GM18907 (cell line): ENCODE measurements at regions not wholly inside any gene's neighbourhood (a gene's known extent, or its start where the extent isn't known, plus 50 kb on each side); places are given as distances from the start of the nearest gene placed in this dataset.

ENCODE experiments used
- ATAC-seq: cut with Tn5 transposase; IDR thresholded peaks from one replicate; pipeline ENCODE4 v1.9.1; 2021; ENCODE audit warnings: mild to moderate bottlenecking, moderate library complexity; ENCODE audit not compliant: unreplicated experiment

DNA sequence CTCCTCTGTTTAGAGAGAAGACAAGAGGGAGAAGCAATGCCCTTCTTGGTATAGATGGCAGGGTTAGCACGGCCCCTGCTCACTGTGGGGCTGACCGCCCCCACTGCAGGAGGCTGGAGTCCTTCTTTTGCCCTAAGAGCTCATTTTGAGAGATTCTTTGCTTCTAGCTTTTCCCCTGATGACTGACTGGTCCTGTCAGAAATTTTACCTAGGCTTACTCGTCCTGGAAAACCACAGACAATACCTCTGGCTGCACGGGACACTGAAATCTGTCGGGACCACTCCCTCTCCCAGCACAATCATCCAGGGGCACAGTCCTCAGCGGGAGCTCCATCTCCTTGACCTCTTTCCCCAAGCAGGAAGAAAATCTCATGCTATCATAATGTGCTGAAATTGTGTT, 143.0 kb upstream of the RGMA start:
- ATAC-seq, result no peak

DNA sequence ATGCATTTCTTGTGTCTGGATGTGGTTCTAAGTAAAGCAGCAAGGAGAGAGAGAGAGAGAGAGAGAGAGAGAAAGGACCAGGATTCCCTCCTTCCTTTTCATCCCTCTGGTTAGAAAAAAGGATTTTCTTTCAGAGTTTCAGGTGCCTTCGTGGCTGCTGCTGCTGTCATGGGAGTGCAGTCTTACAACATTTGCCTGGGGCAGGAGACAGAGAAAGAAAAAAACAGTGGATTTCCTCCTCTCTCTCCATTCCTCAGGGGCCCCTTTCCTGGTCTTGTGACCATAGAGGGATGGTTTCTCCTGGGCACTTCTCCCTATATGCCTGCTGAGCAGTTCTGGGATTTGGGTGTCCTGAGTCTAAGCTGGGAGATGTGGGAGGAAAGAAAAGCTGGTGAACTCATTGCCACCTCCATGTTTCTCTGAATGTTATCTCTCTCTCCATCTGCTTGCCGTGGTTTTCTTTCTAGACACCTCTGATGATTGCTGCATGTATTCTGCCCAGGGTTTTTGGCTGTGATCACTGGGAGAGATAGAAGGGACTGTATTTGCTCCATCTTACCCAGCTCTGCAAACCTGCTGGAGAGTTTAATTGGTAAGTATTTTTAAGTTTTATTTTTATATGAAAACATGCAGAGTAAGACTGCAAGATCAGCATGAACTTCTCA, 142.4 kb upstream of the RGMA start:
- no peak for ATAC-seq

DNA sequence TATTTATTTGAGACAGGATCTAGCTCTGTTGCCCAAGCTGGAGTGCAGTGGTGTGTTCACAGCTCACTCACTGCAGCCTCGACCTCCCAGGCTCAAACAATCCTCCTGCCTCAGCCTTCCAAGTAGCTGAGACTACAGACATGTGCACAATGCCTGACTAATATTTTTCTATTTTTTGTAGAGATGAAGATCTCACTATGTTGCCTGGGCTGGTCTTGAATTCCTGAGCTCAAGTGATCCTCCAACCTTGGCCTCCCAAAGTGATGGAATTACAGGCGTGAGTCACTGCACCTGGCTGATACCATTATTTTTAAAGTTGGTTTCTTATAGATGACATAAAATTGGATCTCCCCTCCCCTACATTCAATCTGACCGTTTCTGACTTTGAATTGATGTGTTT, 139.5 kb upstream of the RGMA start:
- no peak for ATAC-seq

DNA sequence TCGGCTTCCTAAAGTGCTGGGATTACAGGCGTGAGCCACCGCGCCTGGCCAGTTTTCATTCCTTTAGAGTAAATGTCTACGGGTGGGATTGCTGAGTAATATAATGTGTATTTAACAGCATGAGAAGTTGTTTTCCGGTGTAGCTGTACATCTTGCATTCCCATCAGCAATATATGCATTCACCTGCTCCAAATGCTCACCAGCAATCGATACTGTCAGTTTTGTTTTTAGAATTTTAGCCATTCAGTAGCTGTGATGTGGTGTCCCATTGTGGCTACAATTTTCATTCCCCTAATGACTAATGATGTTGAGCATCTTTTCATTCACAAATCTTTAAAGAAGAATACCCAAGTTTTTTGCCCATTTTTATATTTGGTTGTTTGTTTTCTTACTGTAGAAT, 134.8 kb upstream of the RGMA start:
- ATAC-seq, result no peak

DNA sequence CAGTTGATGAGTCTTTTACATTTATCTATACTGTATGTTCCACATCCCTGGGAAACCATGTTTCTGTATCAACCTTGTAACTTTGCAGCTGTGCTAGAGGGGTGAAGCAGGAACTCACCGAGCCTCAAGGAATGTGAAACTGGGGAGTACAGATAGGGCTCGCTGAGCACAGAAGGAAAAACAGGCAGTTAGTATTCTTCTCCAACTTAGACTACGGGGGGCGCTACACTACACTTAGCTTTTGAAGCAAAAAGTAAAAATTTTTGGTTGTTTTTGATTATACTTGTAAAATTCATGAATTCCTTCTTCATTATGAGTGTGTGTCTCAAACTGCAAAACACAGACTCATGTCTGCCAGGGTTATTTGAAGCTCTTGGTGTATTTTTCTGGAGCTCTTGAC, 132.7 kb upstream of the RGMA start:
- no peak for ATAC-seq

DNA sequence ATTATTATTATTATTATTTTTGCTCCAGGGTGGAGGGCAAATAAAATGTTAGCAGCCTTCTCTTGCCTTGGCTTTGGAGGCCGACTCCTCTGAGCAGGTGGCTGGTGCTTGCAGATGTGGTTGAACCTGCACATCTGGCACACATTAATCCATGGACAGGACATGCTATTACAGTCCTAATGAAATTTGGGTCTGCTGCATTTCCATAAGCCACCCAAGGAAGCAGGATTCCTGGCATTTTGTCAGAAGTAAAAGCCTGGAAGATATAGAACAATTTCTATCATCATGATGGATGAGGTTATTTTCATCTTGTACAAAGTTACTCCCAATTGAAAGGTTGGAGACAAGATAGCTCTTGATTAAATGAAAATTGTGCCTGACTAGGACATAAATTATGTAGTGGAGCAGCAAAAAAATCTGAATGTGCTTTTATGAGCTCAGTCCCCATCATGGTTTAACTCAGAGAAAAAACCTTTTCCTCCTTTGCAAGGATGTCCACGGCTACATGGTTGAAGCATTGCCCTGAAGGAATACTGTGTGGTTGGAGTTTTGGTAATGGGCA, 130.9 kb upstream of the RGMA start:
- ATAC-seq, result no peak

DNA sequence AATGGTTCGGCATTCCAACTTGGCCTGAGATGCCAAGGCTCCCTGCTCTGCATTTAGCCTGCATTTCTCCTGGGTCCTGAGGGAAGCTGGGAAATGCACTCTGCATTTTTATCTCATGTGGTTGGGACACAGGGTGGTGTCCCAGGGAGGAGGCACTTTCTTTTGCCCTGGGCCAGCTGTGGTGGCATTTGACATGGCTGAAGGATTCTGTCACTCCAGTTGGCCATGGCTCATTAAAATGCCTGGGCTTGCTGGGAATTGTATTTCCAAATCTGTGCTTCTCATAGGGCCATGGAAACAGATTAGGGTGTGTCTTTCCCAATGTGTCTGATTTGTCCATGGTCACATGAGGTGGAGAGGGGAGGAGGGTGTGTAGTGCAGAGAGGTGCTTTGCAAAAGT, 128.3 kb upstream of the RGMA start:
- ATAC-seq, result no peak

DNA sequence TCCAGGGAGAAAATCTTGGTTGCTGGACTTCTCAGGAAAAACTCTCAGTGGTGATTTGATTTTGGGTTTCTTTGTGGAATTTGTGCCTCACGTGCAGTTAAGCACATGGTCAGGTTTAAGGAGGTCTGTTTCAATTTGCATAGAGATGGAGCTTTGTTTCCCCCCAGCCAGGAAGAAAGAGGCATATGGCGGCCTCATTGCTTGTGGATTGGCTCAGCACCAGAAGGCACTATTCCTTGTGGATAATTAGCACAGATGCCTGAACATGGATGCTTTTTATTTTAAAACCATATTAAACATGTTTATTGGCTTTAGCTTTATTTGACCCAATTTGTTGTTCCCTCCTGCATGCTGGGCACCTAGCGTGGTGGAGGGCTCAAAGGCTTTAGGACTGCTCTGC, 125.1 kb upstream of the RGMA start:
- no peak for ATAC-seq

DNA sequence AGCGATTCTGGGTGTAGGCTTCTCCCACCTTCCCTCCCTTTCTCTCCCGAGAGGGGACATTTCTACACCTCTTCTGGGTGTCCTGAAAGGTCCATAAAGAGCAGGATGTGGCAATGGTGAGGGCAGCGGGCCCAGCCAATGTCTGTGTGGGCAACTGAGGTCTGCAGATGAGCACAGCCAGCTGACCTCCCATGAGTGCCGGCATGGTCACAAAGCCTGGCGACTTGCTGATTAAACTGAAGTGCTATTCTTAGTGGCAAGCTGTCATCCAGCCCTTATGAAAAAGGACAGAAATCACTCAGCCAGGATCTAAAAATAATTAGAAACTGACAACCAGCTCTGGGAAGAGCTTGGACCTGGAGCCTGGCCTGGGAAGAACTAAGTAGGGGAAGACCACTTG, 124.3 kb upstream of the RGMA start:
- no peak for ATAC-seq

DNA sequence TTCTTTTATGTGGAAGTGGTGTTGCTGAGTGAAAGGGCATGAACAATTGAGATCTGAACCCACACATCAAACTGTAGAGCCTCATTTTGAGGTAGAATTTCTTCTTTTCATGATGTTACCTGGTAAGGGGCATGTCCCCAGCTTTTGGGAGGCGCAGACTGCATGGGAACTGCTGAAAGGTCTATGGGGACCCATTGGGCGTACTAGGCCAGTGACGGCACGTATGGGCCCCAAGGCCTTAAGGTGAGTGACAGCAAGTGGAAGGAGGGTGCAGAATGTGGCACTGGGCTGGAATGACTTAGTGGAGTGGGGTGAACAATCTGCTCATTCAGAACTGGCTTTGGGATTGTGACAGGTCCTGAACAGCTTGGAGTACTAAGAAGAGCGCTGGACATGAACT, 123.6 kb upstream of the RGMA start:
- ATAC-seq, result no peak

DNA sequence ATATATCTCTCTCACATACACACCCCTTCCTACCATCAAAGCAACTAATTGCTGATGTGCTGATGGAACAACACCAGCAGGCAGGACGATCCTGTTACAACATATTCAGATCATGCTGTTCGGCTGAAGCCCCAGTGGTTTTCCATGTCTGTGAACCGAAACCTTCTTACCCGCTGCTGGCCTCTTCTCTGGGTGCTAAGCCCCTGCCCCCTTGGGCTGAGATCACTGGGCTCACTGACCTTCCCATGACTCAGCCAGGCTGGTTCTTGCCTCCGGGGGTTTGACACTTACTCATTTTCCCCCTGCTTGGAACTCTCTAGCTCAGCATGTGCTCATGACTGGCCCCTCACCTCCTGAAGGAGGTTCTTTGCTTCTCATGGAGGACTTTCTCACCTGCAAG, 122.0 kb upstream of the RGMA start:
- ATAC-seq, result no peak

DNA sequence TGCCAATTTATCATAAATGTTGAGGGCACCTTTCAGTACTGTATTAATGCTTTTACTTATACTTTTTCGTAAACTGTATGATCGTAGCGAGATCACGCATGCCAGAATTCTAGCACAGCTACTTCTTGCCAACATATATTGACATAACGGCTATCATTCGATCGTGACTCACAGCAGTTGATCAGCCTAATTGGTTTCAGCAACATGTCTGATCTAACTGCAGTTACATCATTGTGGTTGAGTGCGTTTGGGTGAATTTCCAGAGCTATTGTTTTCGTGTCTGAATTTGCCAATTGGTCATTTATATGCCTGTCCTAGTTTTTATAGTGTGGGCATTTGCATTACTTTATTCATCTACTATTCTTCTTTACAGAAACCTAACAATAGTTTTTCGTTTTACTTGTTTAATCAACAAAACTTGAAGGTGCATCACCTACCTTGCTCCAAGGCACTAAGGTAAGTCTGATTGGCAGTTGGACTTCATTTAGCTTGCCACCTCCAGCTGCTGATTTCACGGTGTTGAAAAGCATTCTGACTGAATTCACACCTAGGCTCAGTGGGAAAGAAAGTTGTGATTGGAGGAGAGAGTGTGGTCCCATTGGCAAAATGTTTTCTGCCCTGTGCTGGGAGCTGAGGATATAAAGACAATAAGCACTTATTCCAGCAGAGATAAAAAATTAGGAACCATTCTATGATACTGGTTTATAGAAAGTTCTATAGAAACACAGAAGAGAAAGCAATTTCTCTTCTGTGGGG, 120.9 kb upstream of the RGMA start:
- ATAC-seq, result no peak

DNA sequence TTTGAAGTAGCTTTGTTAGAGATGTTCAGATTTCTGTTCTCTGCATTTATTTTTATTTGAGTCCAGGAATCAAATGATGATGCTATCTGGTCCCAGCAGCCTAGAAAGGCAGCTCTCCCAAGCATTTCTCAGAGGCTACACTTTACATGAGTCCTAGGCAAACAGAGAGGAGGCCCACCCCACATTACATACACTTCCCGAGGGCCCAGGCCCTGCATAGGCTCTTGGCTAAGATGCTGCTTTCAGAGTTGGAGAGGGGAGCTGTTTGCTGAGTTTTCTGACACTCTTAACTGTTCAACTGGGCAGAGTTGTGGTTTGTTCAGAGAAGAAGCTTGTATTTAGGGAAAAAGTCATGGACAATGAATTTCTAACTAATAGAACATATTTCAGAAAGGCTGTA, 117.9 kb upstream of the RGMA start:
- no peak for ATAC-seq

DNA sequence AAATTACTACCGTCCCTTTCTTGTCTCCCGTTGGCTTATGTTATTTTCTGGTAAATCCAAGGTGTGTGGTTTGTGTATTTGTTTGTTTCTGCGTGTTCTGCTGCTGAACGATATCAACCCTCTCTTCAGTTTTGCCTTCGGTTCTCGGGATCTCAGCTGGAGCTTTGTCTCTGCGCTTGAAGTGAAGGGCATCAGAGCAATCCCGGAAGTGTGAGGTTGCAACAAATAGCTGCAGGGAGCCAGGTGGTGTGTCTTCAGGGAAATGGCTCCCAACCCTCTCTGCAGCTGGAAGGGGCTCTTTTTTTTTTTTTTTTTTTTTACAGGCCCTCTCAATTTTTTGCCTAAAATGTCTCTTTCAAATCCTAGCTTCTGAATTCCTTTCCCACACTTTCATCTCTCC, 116.4 kb upstream of the RGMA start:
- ATAC-seq, result no peak

DNA sequence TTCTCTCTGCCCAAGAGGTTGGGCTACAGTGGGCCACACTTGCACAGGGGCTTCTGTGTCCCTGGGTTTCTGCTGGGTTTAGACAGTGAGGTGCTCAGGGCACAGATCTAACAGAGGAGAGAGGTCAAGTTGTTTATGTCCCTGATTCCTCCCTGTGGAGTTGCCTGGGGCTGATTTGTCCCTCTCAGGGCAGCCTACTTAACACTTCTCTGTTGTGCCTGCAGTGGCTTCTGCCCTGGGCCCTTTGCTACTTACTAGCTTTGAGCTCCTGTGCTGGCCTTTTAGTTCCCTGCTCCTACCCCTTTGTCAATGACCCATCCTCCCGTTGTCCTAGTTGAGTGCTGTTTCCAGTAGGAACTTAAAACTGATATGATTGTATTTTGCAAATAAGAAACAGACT, 114.0 kb upstream of the RGMA start:
- no peak for ATAC-seq

DNA sequence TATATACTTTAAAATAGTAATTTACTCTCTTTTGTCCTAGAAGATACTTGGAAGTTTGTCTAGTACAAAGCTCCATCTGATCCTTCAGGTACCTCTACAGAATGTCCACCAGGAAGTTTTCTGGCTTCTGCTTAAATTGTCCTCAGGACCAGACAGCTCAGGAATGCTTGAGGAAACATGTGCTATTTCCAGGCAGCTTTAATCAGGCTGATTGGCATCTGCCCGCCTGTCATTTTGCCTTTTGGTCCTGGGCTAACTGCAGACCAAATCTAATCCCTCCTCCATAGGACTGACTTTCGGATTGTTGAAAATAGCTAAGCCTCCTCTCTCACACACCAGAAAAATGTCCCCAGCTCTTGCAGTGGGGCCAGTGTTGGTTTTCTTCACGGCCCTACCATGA, 113.4 kb upstream of the RGMA start:
- ATAC-seq, result no peak

DNA sequence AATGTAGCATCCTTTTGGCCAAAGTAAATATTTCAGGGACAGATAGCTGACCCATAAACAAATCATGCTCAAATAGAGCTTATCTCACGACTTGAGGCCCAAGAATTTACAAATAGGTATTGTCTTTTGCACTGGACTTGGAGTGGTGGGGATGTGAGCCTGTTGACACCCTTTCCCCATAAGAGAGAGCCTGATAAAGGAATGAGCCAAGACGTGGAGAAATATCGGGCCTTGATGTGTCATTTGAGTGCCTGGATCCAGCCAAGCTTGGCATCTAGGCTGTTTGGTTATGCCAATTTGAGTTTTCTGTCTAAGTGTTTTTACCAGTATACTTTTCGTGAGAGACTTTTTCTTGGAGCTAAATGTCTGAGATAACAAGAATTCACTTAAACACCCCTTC, 112.9 kb upstream of the RGMA start:
- no peak for ATAC-seq

DNA sequence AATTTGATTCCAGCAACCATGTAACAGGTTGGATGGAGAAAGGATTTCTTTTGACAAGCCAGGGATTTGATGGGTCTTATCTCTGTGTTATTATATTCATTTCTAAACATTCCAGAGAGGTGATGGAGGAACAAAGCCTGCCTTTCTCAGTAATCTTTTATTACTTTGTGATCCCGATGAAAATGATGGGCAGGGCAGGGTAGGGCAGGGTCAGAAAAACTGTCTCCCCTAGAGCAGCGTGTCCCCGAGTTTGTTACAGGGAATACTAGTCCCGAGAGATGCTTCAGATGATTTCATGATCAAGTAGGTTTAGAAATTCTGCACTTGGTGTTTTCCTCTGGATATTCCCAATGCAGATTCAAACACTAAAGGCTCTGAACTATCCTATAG, 111.8 kb upstream of the RGMA start:
- no peak for ATAC-seq

DNA sequence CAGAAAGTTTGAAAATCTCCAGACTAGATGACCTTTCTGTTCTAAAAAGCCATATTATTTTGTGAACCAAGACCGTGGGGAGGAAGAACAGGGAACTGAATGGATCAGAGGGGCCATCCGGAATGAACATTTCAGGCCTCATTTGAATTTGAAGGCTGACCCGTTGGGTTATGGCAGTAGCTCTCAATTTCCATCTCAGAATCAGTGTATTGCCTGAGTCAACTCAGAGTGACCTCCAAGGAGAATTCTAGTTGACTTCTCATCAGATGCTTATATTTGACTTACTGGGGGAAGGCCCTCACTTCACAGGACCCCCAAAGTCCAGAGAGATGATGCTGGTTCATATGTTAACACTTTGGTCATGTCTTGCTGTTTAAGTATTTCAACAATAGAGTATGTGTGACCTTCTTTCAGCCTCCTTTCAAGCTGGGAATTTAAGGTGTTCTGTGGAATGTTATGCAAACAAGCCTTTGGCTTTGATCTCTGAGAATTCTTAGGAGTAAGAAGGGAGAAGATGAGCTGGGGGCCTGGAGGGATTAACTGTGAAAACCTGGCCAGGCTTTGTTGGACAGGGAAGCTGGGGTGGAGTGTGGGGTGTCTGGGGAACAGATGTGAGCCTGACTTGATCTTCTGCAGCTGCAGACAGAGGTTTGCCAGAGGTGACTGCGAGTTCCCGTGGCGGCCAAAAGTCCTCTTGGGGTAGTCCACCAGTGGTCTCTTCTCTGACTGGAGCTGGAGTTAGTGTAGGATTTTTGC, 111.2 kb upstream of the RGMA start:
- ATAC-seq, result no peak

DNA sequence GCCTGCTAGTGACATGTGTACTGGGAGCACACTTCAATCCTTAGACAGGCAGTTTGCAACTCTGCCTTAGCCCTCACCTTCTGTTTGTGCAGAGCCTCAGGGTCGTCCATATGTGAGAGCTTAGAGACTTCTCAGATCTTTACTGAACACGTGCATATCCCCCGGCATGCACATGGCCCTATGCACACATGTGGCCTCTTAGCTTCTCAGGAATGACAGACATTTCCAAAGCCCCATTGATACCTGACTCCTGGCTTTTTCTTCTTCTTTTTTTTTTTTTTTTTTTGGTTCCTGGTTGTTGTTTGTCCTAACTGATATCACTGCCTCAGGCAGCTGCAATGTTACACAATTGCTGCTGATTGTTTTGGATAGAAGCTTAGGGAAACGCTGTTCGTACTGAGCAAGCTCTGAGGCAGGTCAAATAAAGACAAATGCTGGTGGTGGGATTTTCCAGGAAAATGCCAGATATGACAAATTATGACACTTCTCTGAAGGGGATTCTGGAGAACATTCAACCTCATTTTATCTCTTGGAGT, 107.2 kb upstream of the RGMA start:
- ATAC-seq, result no peak

DNA sequence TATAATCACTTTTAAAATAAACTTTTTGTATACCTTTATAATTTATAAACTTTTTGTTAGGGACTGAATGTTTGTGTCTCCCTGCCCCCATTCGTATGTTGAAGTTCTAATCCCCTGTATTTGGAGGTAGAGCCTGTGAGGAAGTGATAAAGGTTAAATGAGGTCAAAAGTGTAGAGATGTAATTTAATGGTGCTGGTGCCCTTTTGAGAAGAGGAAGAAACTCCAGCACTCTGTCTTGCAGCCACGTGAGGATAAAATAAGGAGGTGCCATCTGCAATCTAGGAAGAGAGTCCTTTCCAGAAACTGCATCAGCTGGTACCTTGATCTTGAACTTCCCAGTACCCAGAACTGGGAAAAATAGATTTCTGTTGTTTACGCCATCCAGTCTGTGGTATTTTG, 106.1 kb upstream of the RGMA start:
- no peak for ATAC-seq

DNA sequence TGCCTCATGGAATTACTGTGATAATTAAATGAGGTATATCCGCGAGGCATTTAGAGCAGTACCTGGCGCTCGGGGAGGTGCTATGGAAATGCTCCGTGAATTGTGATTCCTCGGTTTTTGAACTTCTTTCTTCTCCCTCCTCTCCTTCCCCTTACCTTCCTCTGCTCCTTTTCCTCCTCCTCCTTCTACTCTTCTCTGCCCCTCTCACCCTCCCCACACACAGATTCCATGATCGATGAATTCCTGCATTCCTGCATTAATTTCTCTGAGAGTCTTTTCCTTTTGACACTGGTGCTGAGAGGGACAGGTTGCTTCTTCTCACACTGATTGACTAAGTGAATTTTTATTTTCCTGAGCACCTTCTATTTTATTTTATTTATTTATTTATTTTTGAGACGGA, 101.2 kb upstream of the RGMA start:
- ATAC-seq, result no peak
